A549 (cell line): ENCODE measurements at regions not wholly inside any gene's neighbourhood (a gene's known extent, or its start where the extent isn't known, plus 50 kb on each side); places are given as distances from the start of the nearest gene placed in this dataset.

Experiments used
- CBX2 ChIP-seq: fragments of 200-600 bp; sonication (generic); IDR thresholded peaks from 2 replicates; pipeline ENCODE4 v1.6.1; 2016; ENCODE audit warnings: low read depth, mild to moderate bottlenecking, borderline replicate concordance
- CTCF ChIP-seq: fragments of >200 bp; sonication (Bioruptor Twin); formaldehyde crosslinking; IDR thresholded peaks from 3 replicates; pipeline ENCODE4 v1.5.1; 2016
- HDAC2 ChIP-seq: fragments of 200-600 bp; sonication (generic); IDR thresholded peaks from 2 replicates; pipeline ENCODE4 v1.6.1; 2016
- HMGXB4 ChIP-seq: fragments of 250-450 bp; sonication (Bioruptor Pico); IDR thresholded peaks from 2 replicates; pipeline ENCODE4 v1.5.0; 2021; ENCODE audit warnings: mild to moderate bottlenecking, moderate library complexity, borderline replicate concordance
- KDM1A ChIP-seq: fragments of 200-600 bp; sonication (generic); IDR thresholded peaks from 2 replicates; pipeline ENCODE4 v1.6.1; 2016; ENCODE audit warnings: low read depth, mild to moderate bottlenecking
- NPAS2 ChIP-seq: fragments of 250-450 bp; sonication (Bioruptor Pico); IDR thresholded peaks from 2 replicates; pipeline ENCODE4 v1.8.0; 2022; ENCODE audit warnings: mild to moderate bottlenecking, moderate library complexity, borderline replicate concordance
- RAD21 ChIP-seq, 2 experiments: fragments of >200 bp in 1 of 2; sonication (Bioruptor Twin) in 1 of 2; formaldehyde crosslinking in 1 of 2; IDR thresholded peaks in 1 of 2; conservative IDR thresholded peaks in 1 of 2; 2 replicates in 1 of 2; 3 replicates in 1 of 2; pipeline ENCODE4 v1.6.1; 2012 to 2018; ENCODE audit warnings: inconsistent platforms in 1 of 2
- RCOR1 ChIP-seq: fragments of 150-350 bp; IDR thresholded peaks from 2 replicates; pipeline ENCODE4 v1.6.1; 2014; ENCODE audit warnings: antibody characterized with exemption, low read length, low read depth
- REST ChIP-seq: fragments of 200-600 bp; sonication (generic); IDR thresholded peaks from 2 replicates; pipeline ENCODE4 v1.6.1; 2016; ENCODE audit warnings: antibody characterized with exemption, mild to moderate bottlenecking, moderate library complexity
- TP53 ChIP-seq: fragments of 250-450 bp; sonication (Bioruptor Pico); IDR thresholded peaks from 2 replicates; pipeline ENCODE4 v1.5.0; 2021; ENCODE audit warnings: mild to moderate bottlenecking, moderate library complexity
- ZFP36 ChIP-seq: fragments of 450-650 bp; IDR thresholded peaks from 2 replicates; pipeline ENCODE4 v1.6.1; 2014; ENCODE audit warnings: borderline replicate concordance; ENCODE audit not compliant: partially characterized antibody

GRCh38 chr1:101139821-101140718 lies 96.7 kb upstream of the S1PR1 start:
- TF ChIP-seq TP53 (no peak), CTCF (no peak), REST (no peak), HMGXB4 (no peak), RAD21 (conservative IDR thresholded peaks at IDR 0.05 in 1 of 2, IDR thresholded peaks at IDR 0.05 in 1 of 2) (no peak), KDM1A (no peak), NPAS2 (CRISPR knock-in tag) (no peak), HDAC2 (no peak), CBX2 (no peak), RCOR1 (no peak), ZFP36 (no peak)
